ENCODE measurements at regions not wholly inside any gene's neighbourhood (a gene's known extent, or its start where the extent isn't known, plus 50 kb on each side); places are given as distances from the start of the nearest gene placed in this dataset.

DNA sequence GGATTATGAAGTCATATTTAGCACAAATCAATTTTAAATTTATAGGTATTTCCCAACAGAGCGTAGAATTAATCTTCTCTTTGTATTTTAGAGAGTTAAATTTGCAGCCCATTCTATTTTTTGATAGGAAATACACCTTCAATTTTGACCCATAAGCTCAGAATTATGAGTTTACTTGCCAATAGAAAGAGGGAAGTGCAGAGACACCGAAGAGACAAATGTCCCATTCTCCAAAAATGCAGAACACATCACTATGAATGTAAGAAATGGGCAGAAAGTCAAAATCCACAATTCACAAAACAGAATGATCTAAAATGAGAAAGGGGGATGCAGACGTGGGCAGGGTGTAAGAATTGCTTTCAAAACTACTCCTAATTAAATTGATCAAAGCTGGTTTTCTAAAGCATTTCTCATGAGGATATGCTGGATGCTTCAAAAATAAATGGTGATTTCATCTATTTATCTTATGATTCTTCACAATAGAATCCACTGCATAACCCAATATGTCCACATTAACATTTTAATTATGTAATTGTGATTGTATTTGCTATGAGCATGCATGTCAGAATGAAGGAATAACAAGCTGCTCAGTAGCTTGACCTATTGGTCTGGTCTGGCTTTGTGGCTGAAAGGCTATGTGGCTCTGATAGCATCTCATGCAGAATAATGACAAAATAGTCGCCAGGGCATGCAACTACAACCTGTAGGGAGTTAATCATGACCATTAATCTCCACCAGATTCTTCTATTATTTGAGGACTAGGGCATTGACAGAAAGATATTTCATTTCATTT lies 550.1 kb upstream of the CDH18 start:
- TF ChIP-seq, protein P1, sequence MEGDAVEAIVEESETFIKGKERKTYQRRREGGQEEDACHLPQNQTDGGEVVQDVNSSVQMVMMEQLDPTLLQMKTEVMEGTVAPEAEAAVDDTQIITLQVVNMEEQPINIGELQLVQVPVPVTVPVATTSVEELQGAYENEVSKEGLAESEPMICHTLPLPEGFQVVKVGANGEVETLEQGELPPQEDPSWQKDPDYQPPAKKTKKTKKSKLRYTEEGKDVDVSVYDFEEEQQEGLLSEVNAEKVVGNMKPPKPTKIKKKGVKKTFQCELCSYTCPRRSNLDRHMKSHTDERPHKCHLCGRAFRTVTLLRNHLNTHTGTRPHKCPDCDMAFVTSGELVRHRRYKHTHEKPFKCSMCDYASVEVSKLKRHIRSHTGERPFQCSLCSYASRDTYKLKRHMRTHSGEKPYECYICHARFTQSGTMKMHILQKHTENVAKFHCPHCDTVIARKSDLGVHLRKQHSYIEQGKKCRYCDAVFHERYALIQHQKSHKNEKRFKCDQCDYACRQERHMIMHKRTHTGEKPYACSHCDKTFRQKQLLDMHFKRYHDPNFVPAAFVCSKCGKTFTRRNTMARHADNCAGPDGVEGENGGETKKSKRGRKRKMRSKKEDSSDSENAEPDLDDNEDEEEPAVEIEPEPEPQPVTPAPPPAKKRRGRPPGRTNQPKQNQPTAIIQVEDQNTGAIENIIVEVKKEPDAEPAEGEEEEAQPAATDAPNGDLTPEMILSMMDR (IDR thresholded peaks at IDR 0.05; ENCODE audit: low read length): no peak
- no peak for TF ChIP-seq EZH2phosphoT487 (IDR thresholded peaks at IDR 0.05; ENCODE audit: low read length)

Measured in MM.1S (cell line).